ENCODE measurements at regions not wholly inside any gene's neighbourhood (a gene's known extent, or its start where the extent isn't known, plus 50 kb on each side); places are given as distances from the start of the nearest gene placed in this dataset.

DNA sequence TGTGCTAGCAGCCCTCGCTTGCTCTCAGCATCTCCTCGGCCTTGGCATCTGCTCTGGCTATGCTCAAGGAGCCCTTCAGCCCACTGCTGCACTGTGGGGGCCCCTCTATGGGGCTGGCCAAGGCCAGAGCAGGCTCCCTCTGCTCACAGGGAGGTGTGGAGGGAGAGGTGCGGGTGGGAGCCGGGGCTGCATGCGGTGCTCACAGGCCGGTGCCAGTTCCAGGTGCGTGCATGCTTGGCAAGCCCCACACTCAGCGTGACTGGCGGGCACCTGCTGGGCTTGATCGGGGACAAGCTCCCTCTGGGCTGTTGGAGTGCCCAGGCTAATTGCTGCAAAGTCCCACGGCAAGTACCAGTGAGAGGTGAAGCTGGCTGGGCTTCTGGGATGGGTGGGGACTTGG lies 170.5 kb downstream of the TRIM36 start:
- no peak overlapping the region for H3K4me3 ChIP-seq
- intact Hi-C loops (cut with DNase I; ENCODE audit: low total_unique reads) = no loop called here
- no peaks in the 10 kb centered on the region for H3K4me1 ChIP-seq
- TF ChIP-seq CTCF (IDR thresholded peaks at IDR 0.05) (no peak), POLR2AphosphoS5 (IDR thresholded peaks at IDR 0.05) (no peak), POLR2A (IDR thresholded peaks at IDR 0.05) (no peak), EP300 (IDR thresholded peaks at IDR 0.05) (no peak)
- no peak overlapping the region for H3K27ac ChIP-seq
- 77 to 97% (median 89%) methylated on average over 5 to 11 of the region's 11 CpGs for WGBS, 5 donors
- no peaks in the 10 kb centered on the region for H3K36me3 ChIP-seq
- DNase-seq = no peak
- no peaks in the 10 kb centered on the region for H3K27me3 ChIP-seq
- H3K9me3 ChIP-seq = no peaks in the 10 kb centered on the region

DNA sequence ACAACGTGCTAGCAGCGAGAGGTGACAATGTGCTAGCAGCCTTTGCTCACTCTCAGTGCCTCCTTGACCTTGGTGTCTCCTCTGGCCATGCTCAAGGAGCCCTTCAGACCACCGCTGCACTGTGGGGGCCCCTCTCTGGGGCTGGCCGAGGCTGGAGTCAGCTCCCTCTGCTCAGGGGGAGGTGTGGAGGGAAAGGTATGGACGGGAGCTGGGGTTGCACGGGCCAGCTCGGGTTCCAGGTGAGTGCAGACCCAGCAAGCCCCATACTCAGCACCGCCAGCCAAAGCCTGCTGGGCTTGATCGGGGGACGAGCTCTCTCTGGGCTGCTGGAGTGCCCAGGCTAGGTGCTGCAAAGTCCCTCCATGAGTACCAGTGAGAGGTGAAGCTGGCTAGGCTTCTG lies 180.2 kb downstream of the TRIM36 start:
- no peaks in the 10 kb centered on the region for H3K27me3 ChIP-seq
- intact Hi-C loops (cut with DNase I; ENCODE audit: low total_unique reads) = no loop called here
- H3K4me1 ChIP-seq = no peaks in the 10 kb centered on the region
- no peak overlapping the region for H3K27ac ChIP-seq
- no peak for DNase-seq
- no peaks in the 10 kb centered on the region for H3K9me3 ChIP-seq
- TF ChIP-seq EP300 (IDR thresholded peaks at IDR 0.05) = no peak
- no peak for TF ChIP-seq POLR2AphosphoS5 (IDR thresholded peaks at IDR 0.05)
- no peak for TF ChIP-seq CTCF (IDR thresholded peaks at IDR 0.05)
- TF ChIP-seq POLR2A (IDR thresholded peaks at IDR 0.05) = no peak
- H3K36me3 ChIP-seq = no peaks in the 10 kb centered on the region
- H3K4me3 ChIP-seq = no peak overlapping the region
- 66 to 82% (median 78%) methylated on average over 4 to 10 of the region's 10 CpGs for WGBS, 5 donors

DNA sequence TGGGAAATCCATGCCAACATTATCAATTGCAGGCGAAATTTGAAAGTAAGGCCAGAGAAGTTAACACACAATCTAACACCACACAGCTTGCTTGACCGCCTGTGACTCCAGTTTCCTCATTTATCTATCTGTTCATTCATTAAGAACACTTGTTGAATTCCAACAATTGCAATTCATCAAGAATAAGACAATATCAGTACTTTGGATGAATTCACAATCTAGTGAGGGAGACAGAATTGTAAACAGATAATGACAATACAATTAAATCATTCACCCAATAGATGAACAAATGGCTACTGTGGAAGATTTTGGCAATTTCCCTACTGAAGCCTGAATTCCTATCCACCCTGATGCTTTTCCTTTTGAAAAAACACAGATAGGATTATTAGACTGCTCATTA lies 181.6 kb downstream of the TRIM36 start:
- TF ChIP-seq CTCF (IDR thresholded peaks at IDR 0.05) (no peak), EP300 (IDR thresholded peaks at IDR 0.05) (no peak), POLR2A (IDR thresholded peaks at IDR 0.05) (no peak), POLR2AphosphoS5 (IDR thresholded peaks at IDR 0.05) (no peak)
- intact Hi-C loops (cut with DNase I; ENCODE audit: low total_unique reads) = no loop called here
- no peak overlapping the region for H3K4me3 ChIP-seq
- no peaks in the 10 kb centered on the region for H3K4me1 ChIP-seq
- no peaks in the 10 kb centered on the region for H3K9me3 ChIP-seq
- H3K27me3 ChIP-seq = no peaks in the 10 kb centered on the region
- no peaks in the 10 kb centered on the region for H3K36me3 ChIP-seq
- H3K27ac ChIP-seq = no peak overlapping the region
- 66 to 76% (median 73%) methylated on average over 2 of the region's 2 CpGs for WGBS, 5 donors
- DNase-seq = no peak

DNA sequence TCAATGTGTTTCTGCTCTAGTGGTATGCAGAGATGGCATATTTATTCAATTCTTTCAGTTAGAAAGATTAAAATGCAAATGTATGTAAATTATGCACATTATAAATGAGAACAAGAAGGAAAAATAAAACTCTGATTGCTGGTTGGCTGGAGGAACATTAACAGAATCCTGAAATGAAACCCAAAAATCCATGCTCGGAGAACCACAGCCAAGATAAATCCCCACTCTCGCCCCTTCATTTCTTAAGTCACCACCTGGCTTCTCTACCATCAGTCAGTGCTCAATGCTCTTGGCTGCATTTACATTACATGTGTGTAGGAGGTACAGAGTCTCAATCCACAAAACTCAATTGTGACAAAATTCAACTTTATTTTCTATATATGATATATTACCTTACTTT lies 184.9 kb downstream of the TRIM36 start:
- TF ChIP-seq CTCF (IDR thresholded peaks at IDR 0.05) (no peak), POLR2AphosphoS5 (IDR thresholded peaks at IDR 0.05) (no peak), EP300 (IDR thresholded peaks at IDR 0.05) (no peak)

More for the DNA sequence above, 184.9 kb downstream of the TRIM36 start:
- intact Hi-C loops (cut with DNase I; ENCODE audit: low total_unique reads) = no loop called here
- no peaks in the 10 kb centered on the region for H3K4me1 ChIP-seq
- no peaks in the 10 kb centered on the region for H3K36me3 ChIP-seq
- no peak for DNase-seq
- H3K9me3 ChIP-seq = no peaks in the 10 kb centered on the region
- no peaks in the 10 kb centered on the region for H3K27me3 ChIP-seq
- no peak overlapping the region for H3K4me3 ChIP-seq
- 90 to 94% (median 94%) methylated on average over 2 of the region's 2 CpGs for WGBS, 5 donors
- no peak overlapping the region for H3K27ac ChIP-seq
